K562 (cell line): ENCODE measurements at regions not wholly inside any gene's neighbourhood (a gene's known extent, or its start where the extent isn't known, plus 50 kb on each side); places are given as distances from the start of the nearest gene placed in this dataset.

Source experiments
- ATAC-seq: fragments of 200-7000 bp; cut with Tn5 transposase; 3 replicates; pipeline ENCODE4 v1.9.1; 2020; ENCODE audit warnings: moderate library complexity
- BruUV-seq: library from RNA; stranded (reverse); fragments of 400-500 nt; replicated peaks from 2 replicates; lab custom pipeline; 2021; lab: Mats Ljungman, UMichigan
- CTCF ChIA-PET: fragments of 300-600 bp; formaldehyde crosslinking; extraction: SDS; loops from one replicate; lab custom pipeline; 2021; ENCODE audit warnings: low intra/inter-chr PET ratio; lab: Yijun Ruan, JAX
- POLR2A ChIA-PET: fragments of 300-600, 350-650 bp; sonication (Branson Sonifier 250); formaldehyde crosslinking; extraction: SDS; loops from one replicate; lab custom pipeline; 2021; ENCODE audit warnings: antibody characterized with exemption, inconsistent platforms; lab: Yijun Ruan, JAX
- DNase-seq, 4 experiments: peaks; one replicate each; pipeline versions ENCODE4 v3.0.0 to v3.0.0-alpha.2; 2011 to 2018; ENCODE audit warnings: low spot score in 3 of 4, mixed read lengths in 3 of 4; ENCODE audit errors: extremely low read depth in 1 of 4
- FAIRE-seq: peaks from 2 replicates; lab custom pipeline; 2011; peaks lifted over from hg19 to GRCh38; lab: Jason Lieb, UNC
- H2AFZ ChIP-seq: 2 replicates; pipeline ENCODE4 v1.6.0; 2011; ENCODE audit warnings: low read depth, low read length, control low read depth, inconsistent platforms
- H3K27ac ChIP-seq: fragments of 200-600 bp; 3 replicates; pipeline ENCODE4 v1.8.0; 2011; ENCODE audit warnings: low read depth, mild to moderate bottlenecking, control low read depth, inconsistent platforms, low read length, moderate library complexity, mixed read lengths; ENCODE audit errors: extremely low read depth
- H3K27me3 ChIP-seq, 2 experiments: fragments of 300-600 bp in 1 of 2; 2 replicates in 1 of 2; 3 replicates in 1 of 2; pipeline versions ENCODE4 v1.6.0 to v1.8.0; 2011; ENCODE audit warnings: inconsistent platforms in 2 of 2, low read length in 2 of 2, mild to moderate bottlenecking in 1 of 2, mixed read lengths in 1 of 2, moderate library complexity in 1 of 2; ENCODE audit not compliant: control insufficient read depth in 2 of 2, insufficient read depth in 2 of 2
- H3K36me3 ChIP-seq: fragments of 300-600 bp; 3 replicates; pipeline ENCODE4 v1.8.0; 2011; ENCODE audit warnings: mild to moderate bottlenecking, low read length, inconsistent platforms; ENCODE audit not compliant: control insufficient read depth, insufficient read depth
- H3K4me1 ChIP-seq, 2 experiments: fragments of 200-600 bp in 1 of 2; replicated peaks in 1 of 2; 2 replicates in 1 of 2; 3 replicates in 1 of 2; pipeline versions ENCODE4 v1.5.1 to v1.8.0; 2011; ENCODE audit warnings: inconsistent platforms in 2 of 2, low read length in 2 of 2, mild to moderate bottlenecking in 1 of 2, mixed read lengths in 1 of 2, moderate library complexity in 1 of 2; ENCODE audit not compliant: control insufficient read depth in 2 of 2, insufficient read depth in 2 of 2
- H3K4me2 ChIP-seq: 2 replicates; pipeline ENCODE4 v1.6.1; 2011; ENCODE audit warnings: low read length, control low read depth, inconsistent platforms, mixed read lengths; ENCODE audit not compliant: insufficient read depth
- H3K4me3 ChIP-seq: fragments of 200-600 bp; sonication (generic), shearing (Covaris generic); 2 replicates; pipeline ENCODE4 v1.5.1; 2016; ENCODE audit warnings: control low read depth, inconsistent platforms
- H3K79me2 ChIP-seq: fragments of 200-600 bp; 3 replicates; pipeline ENCODE4 v1.8.0; 2011; ENCODE audit warnings: low read length, inconsistent platforms; ENCODE audit not compliant: control insufficient read depth, insufficient read depth
- H3K9ac ChIP-seq, 2 experiments: 2 replicates each; pipeline versions ENCODE4 v1.6.0 to v1.6.1; 2011; ENCODE audit warnings: low read depth in 2 of 2, low read length in 2 of 2, control low read depth in 1 of 2, inconsistent platforms in 1 of 2, mild to moderate bottlenecking in 1 of 2, mixed read lengths in 1 of 2; ENCODE audit not compliant: insufficient read depth in 1 of 2
- H3K9me1 ChIP-seq: one replicate; pipeline ENCODE4 v1.6.0; 2011; ENCODE audit warnings: inconsistent platforms, mild to moderate bottlenecking, low read length, moderate library complexity; ENCODE audit not compliant: control insufficient read depth, insufficient read depth
- H3K9me3 ChIP-seq: replicated peaks from 2 replicates; pipeline ENCODE4 v1.5.1; 2011; ENCODE audit warnings: low read depth, low read length, inconsistent platforms; ENCODE audit not compliant: control insufficient read depth, insufficient read depth
- H4K20me1 ChIP-seq: replicated peaks from 2 replicates; pipeline ENCODE4 v1.6.1; 2011; ENCODE audit warnings: low read length, inconsistent platforms, mixed read lengths; ENCODE audit not compliant: control insufficient read depth, insufficient read depth
- CBFB ChIP-seq: sonication (generic); formaldehyde crosslinking; IDR thresholded peaks from 2 replicates; pipeline ENCODE4 v1.4.0; 2020; ENCODE audit warnings: mild to moderate bottlenecking, missing genetic modification reagents
- COPS2 ChIP-seq: fragments of 450-650 bp; conservative IDR thresholded peaks from 2 replicates; pipeline ENCODE4 v1.6.1; 2016; ENCODE audit warnings: mild to moderate bottlenecking, moderate library complexity
- HNRNPUL1 ChIP-seq: fragments of 200-400 bp; formaldehyde crosslinking; IDR thresholded peaks from 2 replicates; pipeline ENCODE4 v1.6.1; 2017; ENCODE audit warnings: low read length
- JUND ChIP-seq, 2 experiments: IDR thresholded peaks; 2 replicates in 1 of 2; 3 replicates in 1 of 2; pipeline ENCODE4 v1.6.1; 2011; ENCODE audit warnings: borderline replicate concordance in 2 of 2, low read depth in 2 of 2, low read length in 2 of 2, improper control_type of control experiment in 1 of 2, missing biosample characterization in 1 of 2, missing genetic modification characterization in 1 of 2, missing genetic modification reagents in 1 of 2
- RCOR1 ChIP-seq, 2 experiments: IDR thresholded peaks; 2 replicates each; pipeline ENCODE4 v1.6.1; 2012; ENCODE audit warnings: low read depth in 2 of 2, low read length in 2 of 2, borderline replicate concordance in 1 of 2, improper control_type of control experiment in 1 of 2
- RFX1 ChIP-seq: fragments of 450-650 bp; IDR thresholded peaks from 2 replicates; pipeline ENCODE4 v1.6.1; 2016; ENCODE audit warnings: mild to moderate bottlenecking, moderate library complexity
- SLC30A9 ChIP-seq: fragments of 250-450 bp; sonication (Bioruptor Pico); IDR thresholded peaks from 2 replicates; pipeline ENCODE4 v1.8.0; 2022; ENCODE audit warnings: mild to moderate bottlenecking, moderate library complexity
- TEAD1 ChIP-seq, 2 experiments: fragments of 450-650 bp in 1 of 2; sonication (generic) in 1 of 2; formaldehyde crosslinking; IDR thresholded peaks; 2 replicates each; pipeline versions ENCODE4 v1.4.0 to v1.8.0; 2020 to 2022; ENCODE audit warnings: mild to moderate bottlenecking in 2 of 2, missing genetic modification reagents in 1 of 2
- XRCC3 ChIP-seq: fragments of 450-650 bp; IDR thresholded peaks from 2 replicates; pipeline ENCODE4 v1.6.1; 2017; ENCODE audit warnings: mild to moderate bottlenecking, moderate library complexity
- ZNF263 ChIP-seq: sonication (generic); formaldehyde crosslinking; IDR thresholded peaks from 2 replicates; pipeline ENCODE4 v1.8.0; 2022; ENCODE audit warnings: mild to moderate bottlenecking, missing genetic modification reagents, borderline replicate concordance
- WGBS: fragments of 100-300 bp; shearing (Covaris generic); methylation state at CpG from one replicate; pipeline ENCODE4 v1.1.6; 2016; ENCODE audit warnings: low coverage, mixed read lengths; ENCODE audit not compliant: insufficient coverage; ENCODE audit errors: missing lambda C conversion rate; 5-methylcytosine and 5-hydroxymethylcytosine counted together
- in situ Hi-C: fragments of 300-500 bp; cut with MboI; formaldehyde crosslinking; loops from 4 replicates; pipeline ENCODE4 v1.15.0; 2018; ENCODE audit warnings: inconsistent platforms, mixed read lengths
- intact Hi-C: fragments of 100-400 bp; cut with micrococcal nuclease; formaldehyde crosslinking; loops from 2 replicates; pipeline ENCODE4 v1.14.2; 2022
- TF ChIP-seq, protein P1 (sequence below), 2 experiments: fragments of 450-650 bp; conservative IDR thresholded peaks; 2 replicates each; pipeline ENCODE4 v1.6.1; 2017; ENCODE audit warnings: mild to moderate bottlenecking in 2 of 2, moderate library complexity in 2 of 2
- TF ChIP-seq, protein P2 (sequence below), 2 experiments: IDR thresholded peaks; 2 replicates each; pipeline ENCODE4 v1.6.1; 2011; ENCODE audit warnings: borderline replicate concordance in 1 of 2, control low read depth in 1 of 2, low read depth in 1 of 2, low read length in 1 of 2, mild to moderate bottlenecking in 1 of 2, mixed read lengths in 1 of 2, moderate library complexity in 1 of 2; ENCODE audit not compliant: insufficient read depth in 1 of 2, insufficient read length in 1 of 2, poor library complexity in 1 of 2, severe bottlenecking in 1 of 2; ENCODE audit errors: extremely low read depth in 1 of 2
- TF ChIP-seq, protein P3 (sequence below): sonication (generic); formaldehyde crosslinking; IDR thresholded peaks from 2 replicates; pipeline ENCODE4 v1.8.0; 2022; ENCODE audit warnings: mild to moderate bottlenecking, missing genetic modification reagents

DNA sequence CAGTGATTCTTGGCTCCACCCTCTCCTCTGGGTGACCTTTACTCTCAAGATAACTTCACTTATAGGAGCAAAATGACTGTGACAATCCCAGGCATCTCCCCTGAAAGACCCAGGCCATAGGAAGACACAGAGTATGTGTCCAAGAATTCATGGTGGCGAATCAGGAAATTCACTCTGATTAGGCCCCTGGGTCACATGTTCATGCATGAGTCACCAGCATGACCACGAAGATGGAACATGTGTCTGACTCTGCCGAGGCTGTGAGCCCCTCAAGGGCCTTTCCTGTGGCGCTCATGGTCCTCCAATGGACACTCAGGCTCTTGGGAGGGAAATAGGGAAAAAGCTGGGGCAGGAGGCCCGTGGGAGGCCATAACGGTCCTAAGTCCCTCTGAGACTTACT lies 74.0 kb upstream of the TEX51 start:
- Histone ChIP-seq H3K4me2 (no peak overlapping the region), H3K27ac (no peak overlapping the region), H3K27me3 (peaks cover 0 to 21% of the 10 kb centered on the region in 2 experiments; a peak in 3 of 5 replicates), H3K9me3 (no peaks in the 10 kb centered on the region), H4K20me1 (no peaks in the 10 kb centered on the region), H3K9me1 (no peaks in the 10 kb centered on the region), H3K79me2 (no peaks in the 10 kb centered on the region), H3K36me3 (no peaks in the 10 kb centered on the region), H2AFZ (no peak overlapping the region), H3K4me1 (no peaks in the 10 kb centered on the region), H3K9ac (no peak overlapping the region), H3K4me3 (no peak overlapping the region)
- WGBS, result 1% methylated on average over 6 of the region's 6 CpGs
- ATAC-seq (peak; percentile 56), FAIRE-seq (peak; percentile 15), DNase-seq (peak in 2 of 4 experiments; percentile 8 to 15)
- no TSS peak for BruUV-seq
- CTCF ChIA-PET, result no interaction called here
- POLR2A ChIA-PET, result interaction anchor here (0.5 kb wide), 1 partner anchor 227 kb away, joined by 3 read pairs; no protein-coding TSS in a partner anchor
- intact Hi-C loops, result no loop called here
- in situ Hi-C loops, result no loop called here
- TF ChIP-seq TEAD1 (CRISPR knock-in tag; IDR thresholded peaks at IDR 0.05) (no peak), CBFB (no peak), HNRNPUL1 (no peak), SLC30A9 (CRISPR knock-in tag) (no peak), RCOR1 (IDR thresholded peaks at IDR 0.05; ENCODE audit: borderline replicate concordance in 1 of 2, low read depth in 2 of 2, low read length in 2 of 2) (no peak), JUND (IDR thresholded peaks at IDR 0.05; ENCODE audit: borderline replicate concordance, low read depth, low read length) (peak; percentile 81; the same call in 1 of the 2 replicates), JUND (tag; IDR thresholded peaks at IDR 0.05; ENCODE audit: borderline replicate concordance, low read depth, low read length) (peak; percentile 81; the same call in 2 of the 3 replicates), RFX1 (no peak), ZNF263 (CRISPR knock-in tag) (no peak), XRCC3 (no peak), COPS2 (no peak)
- TF ChIP-seq, protein P1, sequence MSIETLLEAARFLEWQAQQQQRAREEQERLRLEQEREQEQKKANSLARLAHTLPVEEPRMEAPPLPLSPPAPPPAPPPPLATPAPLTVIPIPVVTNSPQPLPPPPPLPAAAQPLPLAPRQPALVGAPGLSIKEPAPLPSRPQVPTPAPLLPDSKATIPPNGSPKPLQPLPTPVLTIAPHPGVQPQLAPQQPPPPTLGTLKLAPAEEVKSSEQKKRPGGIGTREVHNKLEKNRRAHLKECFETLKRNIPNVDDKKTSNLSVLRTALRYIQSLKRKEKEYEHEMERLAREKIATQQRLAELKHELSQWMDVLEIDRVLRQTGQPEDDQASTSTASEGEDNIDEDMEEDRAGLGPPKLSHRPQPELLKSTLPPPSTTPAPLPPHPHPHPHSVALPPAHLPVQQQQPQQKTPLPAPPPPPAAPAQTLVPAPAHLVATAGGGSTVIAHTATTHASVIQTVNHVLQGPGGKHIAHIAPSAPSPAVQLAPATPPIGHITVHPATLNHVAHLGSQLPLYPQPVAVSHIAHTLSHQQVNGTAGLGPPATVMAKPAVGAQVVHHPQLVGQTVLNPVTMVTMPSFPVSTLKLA (conservative IDR thresholded peaks at IDR 0.05), result no peak
- TF ChIP-seq, protein P2, sequence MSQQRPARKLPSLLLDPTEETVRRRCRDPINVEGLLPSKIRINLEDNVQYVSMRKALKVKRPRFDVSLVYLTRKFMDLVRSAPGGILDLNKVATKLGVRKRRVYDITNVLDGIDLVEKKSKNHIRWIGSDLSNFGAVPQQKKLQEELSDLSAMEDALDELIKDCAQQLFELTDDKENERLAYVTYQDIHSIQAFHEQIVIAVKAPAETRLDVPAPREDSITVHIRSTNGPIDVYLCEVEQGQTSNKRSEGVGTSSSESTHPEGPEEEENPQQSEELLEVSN (IDR thresholded peaks at IDR 0.05; ENCODE audit: borderline replicate concordance in 1 of 2, extremely low read depth in 1 of 2, insufficient read depth in 1 of 2, insufficient read length in 1 of 2, low read depth in 1 of 2, low read length in 1 of 2, poor library complexity in 1 of 2, severe bottlenecking in 1 of 2), result peak in 1 of 2 experiments; percentile 71
- TF ChIP-seq, protein P3, sequence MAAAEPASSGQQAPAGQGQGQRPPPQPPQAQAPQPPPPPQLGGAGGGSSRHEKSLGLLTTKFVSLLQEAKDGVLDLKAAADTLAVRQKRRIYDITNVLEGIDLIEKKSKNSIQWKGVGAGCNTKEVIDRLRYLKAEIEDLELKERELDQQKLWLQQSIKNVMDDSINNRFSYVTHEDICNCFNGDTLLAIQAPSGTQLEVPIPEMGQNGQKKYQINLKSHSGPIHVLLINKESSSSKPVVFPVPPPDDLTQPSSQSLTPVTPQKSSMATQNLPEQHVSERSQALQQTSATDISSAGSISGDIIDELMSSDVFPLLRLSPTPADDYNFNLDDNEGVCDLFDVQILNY, result no peak
